ENCODE measurements at regions not wholly inside any gene's neighbourhood (a gene's known extent, or its start where the extent isn't known, plus 50 kb on each side); places are given as distances from the start of the nearest gene placed in this dataset.

DNA sequence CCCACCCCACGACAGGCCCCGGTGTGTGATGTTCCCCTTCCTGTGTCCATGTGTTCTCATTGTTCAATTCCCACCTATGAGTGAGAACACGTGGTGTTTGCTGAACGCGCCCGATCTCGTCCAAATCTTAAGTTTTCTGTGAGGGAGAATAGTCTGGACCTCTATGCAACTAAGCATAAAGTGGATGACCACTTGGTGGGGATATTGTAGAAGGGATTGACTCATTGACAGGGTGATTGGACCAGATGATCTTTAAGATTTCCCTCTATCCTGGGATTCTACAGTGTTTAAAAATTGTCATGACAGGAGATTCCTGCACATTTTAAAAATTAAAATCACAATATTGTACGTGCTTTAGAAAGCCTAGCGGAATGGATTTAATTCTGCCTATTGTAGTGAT, 141.3 kb downstream of the TRMT11 start:
- H3K4me1 ChIP-seq: no peaks in the 10 kb centered on the region
- H3K27me3 ChIP-seq: no peaks in the 10 kb centered on the region
- no peak overlapping the region for H3K27ac ChIP-seq
- H3K9me3 ChIP-seq (replicated peaks): no peaks in the 10 kb centered on the region
- no peaks in the 10 kb centered on the region for H3K36me3 ChIP-seq
- H3K4me3 ChIP-seq: no peak overlapping the region
- DNase-seq: peak in 1 of 2 experiments; percentile 19

- Histone ChIP-seq H3K4me1 (no peaks in the 10 kb centered on the region), H3K36me3 (no peaks in the 10 kb centered on the region), H3K27me3 (no peaks in the 10 kb centered on the region), H3K4me3 (no peak overlapping the region), H3K9me3 (replicated peaks) (no peaks in the 10 kb centered on the region), H3K27ac (no peak overlapping the region)
- no peak for DNase-seq
Observed at GRCh38 chr6:126131246-126131645, 144.9 kb downstream of the TRMT11 start.

DNA sequence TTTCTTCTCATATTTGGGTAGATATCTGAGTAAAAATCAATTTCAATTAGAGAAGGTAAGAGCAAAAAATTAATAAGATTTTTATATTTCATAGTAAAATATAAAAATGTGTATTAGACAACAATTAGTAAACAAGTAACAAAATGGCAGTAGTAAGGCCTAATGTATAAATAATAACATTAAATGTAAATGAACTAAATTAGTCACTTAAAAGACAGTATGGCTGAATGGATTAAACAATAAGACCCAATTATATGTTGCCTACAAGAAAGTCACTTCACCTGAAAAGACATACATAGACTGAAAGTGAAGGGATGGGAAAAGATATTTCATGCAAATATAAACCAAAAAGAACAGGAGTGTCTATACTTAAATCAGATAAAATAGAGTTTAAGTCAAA, 147.6 kb downstream of the TRMT11 start:
- H3K9me3 ChIP-seq (replicated peaks): no peaks in the 10 kb centered on the region

DNA sequence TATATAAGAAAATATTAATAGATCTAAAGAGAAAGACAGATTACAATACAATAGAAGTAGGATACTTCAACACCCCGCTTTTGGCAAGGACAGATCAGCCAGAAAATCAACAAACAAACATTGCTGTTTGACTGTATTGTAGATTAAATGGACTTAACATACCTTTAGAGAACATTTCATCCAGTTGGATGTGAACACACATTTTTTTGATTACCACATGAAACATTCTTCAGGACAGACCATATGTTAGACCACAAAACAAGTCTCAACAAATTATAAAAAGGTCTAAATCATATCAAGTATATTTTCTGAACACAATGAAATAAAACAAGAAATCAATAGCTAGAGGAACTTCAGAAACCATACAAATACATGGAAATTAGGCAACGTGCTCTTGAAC, 148.2 kb downstream of the TRMT11 start:
- H3K4me1 ChIP-seq: no peaks in the 10 kb centered on the region
- H3K9me3 ChIP-seq (replicated peaks): no peaks in the 10 kb centered on the region
- no peaks in the 10 kb centered on the region for H3K27me3 ChIP-seq
- H3K4me3 ChIP-seq: no peak overlapping the region
- DNase-seq: no peak
- H3K36me3 ChIP-seq: no peaks in the 10 kb centered on the region
- H3K27ac ChIP-seq: no peak overlapping the region

More for the DNA sequence above, 147.6 kb downstream of the TRMT11 start:
- Histone ChIP-seq H3K27ac (no peak overlapping the region), H3K4me3 (no peak overlapping the region), H3K27me3 (no peaks in the 10 kb centered on the region), H3K36me3 (no peaks in the 10 kb centered on the region), H3K4me1 (no peaks in the 10 kb centered on the region)
- no peak for DNase-seq

DNA sequence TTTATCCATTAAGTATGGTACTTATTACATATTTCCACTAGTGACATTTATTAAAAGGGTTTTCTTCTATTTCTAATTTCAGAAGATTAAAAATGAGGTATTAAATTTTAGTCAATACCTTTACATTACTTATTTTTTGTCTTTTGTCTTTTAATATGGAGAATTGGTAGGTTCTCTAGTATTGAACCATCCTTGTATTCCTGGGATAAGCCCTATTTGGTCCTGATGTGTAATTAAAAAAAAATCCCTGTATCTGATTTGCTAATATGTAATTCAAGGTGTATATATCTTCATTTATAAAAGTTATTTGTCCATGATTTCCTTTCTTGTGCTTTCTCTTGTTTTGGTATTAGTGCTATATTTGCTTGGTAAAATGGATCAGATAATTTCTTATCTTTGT, 153.7 kb downstream of the TRMT11 start:
- Histone ChIP-seq H3K27ac (no peak overlapping the region), H3K4me3 (no peak overlapping the region), H3K36me3 (no peaks in the 10 kb centered on the region), H3K4me1 (no peaks in the 10 kb centered on the region), H3K9me3 (replicated peaks) (no peaks in the 10 kb centered on the region), H3K27me3 (no peaks in the 10 kb centered on the region)
- no peak for DNase-seq

DNA sequence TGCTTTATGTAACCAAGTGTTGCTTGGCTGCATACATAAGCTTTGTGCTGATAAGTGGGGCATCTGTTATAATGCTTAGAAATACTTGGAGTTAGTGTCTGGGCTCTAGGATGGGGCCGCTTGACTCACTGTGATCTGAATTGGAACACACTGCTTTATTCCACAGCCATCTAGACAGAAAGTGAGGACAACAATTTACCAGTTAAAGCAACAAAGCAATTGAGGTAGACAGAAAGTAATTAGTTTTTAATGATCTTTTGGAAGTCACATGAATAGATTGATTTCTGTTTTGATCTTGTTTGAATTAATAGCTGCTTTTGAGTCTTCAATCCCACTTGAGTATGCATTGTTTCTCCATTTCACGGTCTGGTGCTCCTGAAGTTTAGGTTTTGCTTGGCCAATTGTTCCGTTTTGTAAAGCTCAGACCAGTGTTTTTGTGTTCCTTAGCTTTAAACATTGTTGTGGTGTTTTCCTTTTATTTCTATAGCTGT, 157.5 kb downstream of the TRMT11 start:
- Histone ChIP-seq H3K4me3 (no peak overlapping the region), H3K27ac (no peak overlapping the region), H3K4me1 (no peaks in the 10 kb centered on the region), H3K36me3 (no peaks in the 10 kb centered on the region), H3K9me3 (replicated peaks) (no peaks in the 10 kb centered on the region), H3K27me3 (no peaks in the 10 kb centered on the region)
- DNase-seq: no peak

DNA sequence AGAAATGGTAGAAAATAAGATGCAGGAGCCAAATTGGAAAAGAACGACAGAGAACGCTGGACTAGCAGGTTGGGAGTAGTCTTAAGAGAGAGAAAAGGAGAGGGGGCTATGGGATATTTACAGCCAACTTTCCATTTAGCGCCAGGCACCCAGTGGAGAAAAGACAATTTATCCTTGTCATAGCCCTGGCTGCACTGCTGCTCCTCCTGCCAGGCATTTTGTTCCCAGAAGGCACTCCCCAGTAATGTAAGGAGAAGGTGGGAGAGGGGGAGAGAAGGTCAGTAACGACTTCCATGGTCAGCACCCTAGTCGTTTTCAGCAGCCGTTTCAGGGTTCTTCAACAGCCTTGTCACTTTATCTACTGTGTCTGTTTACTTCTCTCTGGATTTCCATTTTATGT, 159.0 kb downstream of the TRMT11 start:
- H3K9me3 ChIP-seq (replicated peaks): no peaks in the 10 kb centered on the region
- no peaks in the 10 kb centered on the region for H3K4me1 ChIP-seq
- H3K27me3 ChIP-seq: no peaks in the 10 kb centered on the region
- no peak overlapping the region for H3K27ac ChIP-seq
- no peak overlapping the region for H3K4me3 ChIP-seq
- no peak for DNase-seq
- no peaks in the 10 kb centered on the region for H3K36me3 ChIP-seq

DNA sequence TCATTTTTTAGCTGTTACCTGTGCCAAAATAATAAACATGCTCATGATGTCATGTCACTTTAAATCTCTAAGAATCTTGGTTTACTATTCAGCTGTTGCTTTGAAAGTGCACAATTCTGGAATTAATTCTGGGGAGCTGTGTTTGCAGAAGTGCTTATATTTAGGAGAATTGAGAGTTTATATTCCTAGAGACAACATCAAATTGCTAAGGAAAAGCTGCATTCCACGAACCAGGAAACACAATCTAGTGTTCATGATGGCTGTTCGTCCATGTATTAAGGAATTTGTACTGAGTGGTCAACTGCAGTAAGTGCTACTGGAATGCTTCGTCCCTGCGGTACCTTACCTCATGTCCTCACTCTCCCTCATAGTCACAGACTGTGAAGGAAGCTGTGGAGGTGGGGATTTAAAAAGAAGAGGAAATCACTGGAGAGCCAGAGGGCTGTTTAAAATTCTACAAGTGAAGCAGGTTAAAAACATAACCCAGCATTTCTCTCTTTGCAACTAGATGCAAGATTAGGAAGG, 161.0 kb downstream of the TRMT11 start:
- no peak for DNase-seq
- H3K27me3 ChIP-seq: no peaks in the 10 kb centered on the region
- H3K4me3 ChIP-seq: no peak overlapping the region
- H3K27ac ChIP-seq: no peak overlapping the region
- no peaks in the 10 kb centered on the region for H3K36me3 ChIP-seq
- no peaks in the 10 kb centered on the region for H3K4me1 ChIP-seq
- no peaks in the 10 kb centered on the region for H3K9me3 ChIP-seq (replicated peaks)

GRCh38 chr6:126148853-126149252, 162.5 kb downstream of the TRMT11 start:
- no peaks in the 10 kb centered on the region for H3K9me3 ChIP-seq (replicated peaks)
- no peak overlapping the region for H3K4me3 ChIP-seq
- H3K4me1 ChIP-seq: no peaks in the 10 kb centered on the region
- DNase-seq: no peak
- no peaks in the 10 kb centered on the region for H3K36me3 ChIP-seq
- no peaks in the 10 kb centered on the region for H3K27me3 ChIP-seq
- no peak overlapping the region for H3K27ac ChIP-seq

GRCh38 chr6:126152372-126152745, 166.0 kb downstream of the TRMT11 start:
- Histone ChIP-seq H3K36me3 (no peaks in the 10 kb centered on the region), H3K27me3 (no peaks in the 10 kb centered on the region), H3K9me3 (replicated peaks) (no peaks in the 10 kb centered on the region), H3K27ac (no peak overlapping the region), H3K4me3 (no peak overlapping the region), H3K4me1 (no peaks in the 10 kb centered on the region)
- no peak for DNase-seq

- Histone ChIP-seq H3K27ac (no peak overlapping the region), H3K36me3 (no peaks in the 10 kb centered on the region), H3K9me3 (replicated peaks) (no peaks in the 10 kb centered on the region), H3K4me3 (no peak overlapping the region), H3K4me1 (no peaks in the 10 kb centered on the region), H3K27me3 (no peaks in the 10 kb centered on the region)
- peak in 1 of 2 experiments; percentile 5 for DNase-seq
Observed at GRCh38 chr6:126153661-126154060, 167.3 kb downstream of the TRMT11 start.

DNA sequence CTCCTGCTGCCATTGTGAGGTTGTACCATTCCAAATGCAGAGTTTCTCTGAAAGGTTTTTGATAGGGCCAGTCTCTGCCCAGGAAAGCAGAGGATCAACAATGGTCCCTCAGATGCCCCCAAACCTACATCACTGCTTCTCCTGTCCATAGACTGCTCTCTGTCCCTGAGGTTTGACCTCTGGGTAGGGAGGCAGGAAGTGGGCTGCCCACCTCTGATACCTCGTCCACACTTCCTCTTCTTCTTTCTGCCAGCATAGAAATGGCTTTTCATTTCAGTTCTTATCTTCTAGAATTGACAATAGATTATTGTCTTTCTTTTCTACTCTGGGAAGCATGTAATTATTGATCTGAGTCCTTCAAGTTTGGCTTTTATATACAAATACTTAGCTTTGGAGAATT, 170.6 kb downstream of the TRMT11 start:
- no peaks in the 10 kb centered on the region for H3K9me3 ChIP-seq (replicated peaks)
- no peak overlapping the region for H3K27ac ChIP-seq
- H3K36me3 ChIP-seq: no peaks in the 10 kb centered on the region
- no peak for DNase-seq
- no peak overlapping the region for H3K4me3 ChIP-seq
- no peaks in the 10 kb centered on the region for H3K27me3 ChIP-seq
- no peaks in the 10 kb centered on the region for H3K4me1 ChIP-seq

GRCh38 chr6:126167726-126168125, 172.2 kb upstream of the CENPW start:
- H3K4me3 ChIP-seq: no peak overlapping the region
- H3K36me3 ChIP-seq: no peaks in the 10 kb centered on the region
- no peaks in the 10 kb centered on the region for H3K4me1 ChIP-seq
- no peak overlapping the region for H3K27ac ChIP-seq
- H3K9me3 ChIP-seq (replicated peaks): no peaks in the 10 kb centered on the region
- no peak for DNase-seq
- no peaks in the 10 kb centered on the region for H3K27me3 ChIP-seq

DNA sequence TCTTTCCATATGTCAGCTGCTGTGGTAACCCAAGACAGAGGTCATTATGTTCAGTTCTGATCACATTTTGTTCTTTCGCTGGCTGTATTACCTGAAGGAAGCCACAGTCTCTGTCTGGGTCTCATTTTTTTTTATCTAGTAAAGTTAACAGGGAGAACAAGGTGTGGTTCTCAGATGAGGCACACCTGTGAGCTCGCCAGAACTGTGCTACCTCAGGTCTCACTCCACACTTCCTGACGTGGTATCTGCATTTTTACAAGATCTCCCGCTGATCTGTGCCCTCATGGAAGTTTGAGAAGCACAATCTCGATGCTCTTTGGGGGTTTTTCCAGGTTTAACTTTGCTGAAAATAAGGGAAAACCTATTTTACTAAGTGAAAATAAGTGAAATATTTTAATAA, 169.5 kb upstream of the CENPW start:
- Histone ChIP-seq H3K27ac (no peak overlapping the region), H3K4me3 (no peak overlapping the region), H3K4me1 (no peaks in the 10 kb centered on the region), H3K9me3 (replicated peaks) (no peaks in the 10 kb centered on the region), H3K27me3 (no peaks in the 10 kb centered on the region), H3K36me3 (no peaks in the 10 kb centered on the region)
- no peak for DNase-seq

DNA sequence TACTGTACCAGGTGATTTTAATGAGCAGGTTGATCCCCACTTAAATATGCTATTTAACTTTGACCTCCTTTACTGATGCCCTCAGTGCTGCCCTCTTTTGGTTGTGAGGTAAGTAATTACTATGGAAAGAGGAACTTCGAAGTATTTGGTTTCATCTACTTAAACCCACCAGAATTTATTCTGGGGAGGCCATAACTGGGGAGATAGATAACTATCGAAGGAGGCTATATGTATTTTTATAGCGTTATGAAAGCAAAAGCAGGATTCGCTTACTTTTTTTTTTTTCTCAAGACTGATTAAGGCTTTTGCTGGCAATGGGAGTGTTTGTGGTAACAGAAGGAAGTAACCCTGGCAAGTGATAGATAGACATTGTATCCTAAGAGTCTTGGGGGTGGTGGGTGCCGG, 168.9 kb upstream of the CENPW start:
- no peaks in the 10 kb centered on the region for H3K9me3 ChIP-seq (replicated peaks)
- H3K36me3 ChIP-seq: no peaks in the 10 kb centered on the region
- no peaks in the 10 kb centered on the region for H3K4me1 ChIP-seq
- peak in 1 of 2 experiments; percentile 46 for DNase-seq
- no peaks in the 10 kb centered on the region for H3K27me3 ChIP-seq
- no peak overlapping the region for H3K27ac ChIP-seq
- no peak overlapping the region for H3K4me3 ChIP-seq

- H3K27ac ChIP-seq: no peak overlapping the region
- DNase-seq: no peak
- no peaks in the 10 kb centered on the region for H3K4me1 ChIP-seq
- no peaks in the 10 kb centered on the region for H3K27me3 ChIP-seq
- no peaks in the 10 kb centered on the region for H3K9me3 ChIP-seq (replicated peaks)
- no peak overlapping the region for H3K4me3 ChIP-seq
- no peaks in the 10 kb centered on the region for H3K36me3 ChIP-seq
Observed at GRCh38 chr6:126172131-126172530, 167.8 kb upstream of the CENPW start.
